ENCODE measurements at regions not wholly inside any gene's neighbourhood (a gene's known extent, or its start where the extent isn't known, plus 50 kb on each side); places are given as distances from the start of the nearest gene placed in this dataset.

- no peak for DNase-seq (ENCODE audit: low read depth, low spot score)
These were observed 50.3 kb upstream of the DPH6 start for GRCh38 chr15:35596285-35596684.

GRCh38 chr15:35602836-35603235, 56.9 kb upstream of the DPH6 start:
- no peak overlapping the region for H3K4me3 ChIP-seq (ENCODE audit: low read length)
- no peak for DNase-seq (ENCODE audit: low read depth, low spot score)

More at GRCh38 chr15:35596285-35596684, 50.3 kb upstream of the DPH6 start:
- no peak overlapping the region for H3K4me3 ChIP-seq (ENCODE audit: low read length)

GRCh38 chr15:35603301-35603700, 57.3 kb upstream of the DPH6 start:
- DNase-seq (ENCODE audit: low read depth, low spot score): no peak
- no peak overlapping the region for H3K4me3 ChIP-seq (ENCODE audit: low read length)

- no peak for DNase-seq (ENCODE audit: low read depth, low spot score)
- no peak overlapping the region for H3K4me3 ChIP-seq (ENCODE audit: low read length)
These were observed 57.9 kb upstream of the DPH6 start for GRCh38 chr15:35603856-35604255.

GRCh38 chr15:35605764-35606449, 59.9 kb upstream of the DPH6 start:
- no peak overlapping the region for H3K4me3 ChIP-seq (ENCODE audit: low read length)
- DNase-seq (ENCODE audit: low read depth, low spot score): no peak

GRCh38 chr15:35606450-35606779, 60.5 kb upstream of the DPH6 start:
- no peak overlapping the region for H3K4me3 ChIP-seq (ENCODE audit: low read length)
- DNase-seq (ENCODE audit: low read depth, low spot score): no peak

GRCh38 chr15:35616498-35617271, 70.7 kb upstream of the DPH6 start:
- H3K4me3 ChIP-seq (ENCODE audit: low read length): no peak overlapping the region
- DNase-seq (ENCODE audit: low read depth, low spot score): no peak

- DNase-seq (ENCODE audit: low read depth, low spot score): no peak
- H3K4me3 ChIP-seq (ENCODE audit: low read length): no peak overlapping the region
These were observed 72.6 kb upstream of the DPH6 start for GRCh38 chr15:35618260-35619188.

GRCh38 chr15:35622641-35623340, 76.8 kb upstream of the DPH6 start:
- DNase-seq (ENCODE audit: low read depth, low spot score): no peak

GRCh38 chr15:35624881-35625280, 78.9 kb upstream of the DPH6 start:
- H3K4me3 ChIP-seq (ENCODE audit: low read length): no peak overlapping the region
- no peak for DNase-seq (ENCODE audit: low read depth, low spot score)

More at GRCh38 chr15:35622641-35623340, 76.8 kb upstream of the DPH6 start:
- H3K4me3 ChIP-seq (ENCODE audit: low read length): no peak overlapping the region

- H3K4me3 ChIP-seq (ENCODE audit: low read length): no peak overlapping the region
- DNase-seq (ENCODE audit: low read depth, low spot score): no peak
These were observed 80.8 kb upstream of the DPH6 start for GRCh38 chr15:35626571-35627318.

GRCh38 chr15:35627696-35628095, 81.7 kb upstream of the DPH6 start:
- no peak overlapping the region for H3K4me3 ChIP-seq (ENCODE audit: low read length)
- DNase-seq (ENCODE audit: low read depth, low spot score): no peak

GRCh38 chr15:35629766-35630165, 83.8 kb upstream of the DPH6 start:
- no peak for DNase-seq (ENCODE audit: low read depth, low spot score)
- H3K4me3 ChIP-seq (ENCODE audit: low read length): no peak overlapping the region

GRCh38 chr15:35630532-35630931, 84.6 kb upstream of the DPH6 start:
- DNase-seq (ENCODE audit: low read depth, low spot score): no peak
- no peak overlapping the region for H3K4me3 ChIP-seq (ENCODE audit: low read length)

- H3K4me3 ChIP-seq (ENCODE audit: low read length): no peak overlapping the region
- no peak for DNase-seq (ENCODE audit: low read depth, low spot score)
These were observed 85.0 kb upstream of the DPH6 start for GRCh38 chr15:35630985-35631384.

- no peak for DNase-seq (ENCODE audit: low read depth, low spot score)
- no peak overlapping the region for H3K4me3 ChIP-seq (ENCODE audit: low read length)
These were observed 87.7 kb upstream of the DPH6 start for GRCh38 chr15:35633677-35634076.

- DNase-seq (ENCODE audit: low read depth, low spot score): no peak
These were observed 100.8 kb upstream of the DPH6 start for GRCh38 chr15:35646790-35647189.

GRCh38 chr15:35647303-35647702, 101.3 kb upstream of the DPH6 start:
- no peak for DNase-seq (ENCODE audit: low read depth, low spot score)
- H3K4me3 ChIP-seq (ENCODE audit: low read length): no peak overlapping the region

More at GRCh38 chr15:35646790-35647189, 100.8 kb upstream of the DPH6 start:
- H3K4me3 ChIP-seq (ENCODE audit: low read length): no peak overlapping the region
